SJCRH30 (cell line): ENCODE measurements at regions not wholly inside any gene's neighbourhood (a gene's known extent, or its start where the extent isn't known, plus 50 kb on each side); places are given as distances from the start of the nearest gene placed in this dataset.

ENCODE experiments used
- DNase-seq, 2 experiments: peaks; one replicate each; pipeline ENCODE4 v3.0.0-alpha.2; 2015 to 2020
- H3K27ac ChIP-seq: fragments of 250-450 bp; sonication (Bioruptor Pico); 2 replicates; pipeline ENCODE4 v1.5.1; 2020; ENCODE audit warnings: mild to moderate bottlenecking, moderate library complexity
- H3K27me3 ChIP-seq: fragments of 250-450 bp; sonication (Bioruptor Pico); 2 replicates; pipeline ENCODE4 v1.5.1; 2020; ENCODE audit warnings: mild to moderate bottlenecking, moderate library complexity
- H3K36me3 ChIP-seq: fragments of 250-450 bp; sonication (Bioruptor Pico); 2 replicates; pipeline ENCODE4 v1.5.1; 2020; ENCODE audit warnings: mild to moderate bottlenecking, moderate library complexity
- H3K4me1 ChIP-seq: fragments of 250-450 bp; sonication (Bioruptor Pico); 2 replicates; pipeline ENCODE4 v1.5.1; 2020; ENCODE audit warnings: mild to moderate bottlenecking, moderate library complexity
- H3K4me3 ChIP-seq: fragments of 250-450 bp; sonication (Bioruptor Pico); 2 replicates; pipeline ENCODE4 v1.5.1; 2020; ENCODE audit warnings: mild to moderate bottlenecking, moderate library complexity
- H3K9me3 ChIP-seq: fragments of 250-450 bp; sonication (Bioruptor Pico); replicated peaks from 2 replicates; pipeline ENCODE4 v1.5.1; 2020; ENCODE audit warnings: mild to moderate bottlenecking, moderate library complexity

- Histone ChIP-seq H3K36me3 (no peaks in the 10 kb centered on the region), H3K4me3 (no peak overlapping the region), H3K27me3 (no peaks in the 10 kb centered on the region), H3K4me1 (no peaks in the 10 kb centered on the region), H3K9me3 (no peaks in the 10 kb centered on the region), H3K27ac (no peak overlapping the region)
- DNase-seq = no peak
These were observed 750.4 kb upstream of the FAM98A start for GRCh38 chr2:34349527-34349926.

- DNase-seq = no peak
- no peak overlapping the region for H3K27ac ChIP-seq
- H3K9me3 ChIP-seq = no peaks in the 10 kb centered on the region
- no peak overlapping the region for H3K4me3 ChIP-seq
- H3K4me1 ChIP-seq = no peaks in the 10 kb centered on the region
- H3K27me3 ChIP-seq = no peaks in the 10 kb centered on the region
- no peaks in the 10 kb centered on the region for H3K36me3 ChIP-seq
These were observed 745.9 kb upstream of the FAM98A start for GRCh38 chr2:34345030-34345429.

- Histone ChIP-seq H3K27ac (no peak overlapping the region), H3K36me3 (no peaks in the 10 kb centered on the region), H3K9me3 (no peaks in the 10 kb centered on the region), H3K4me1 (no peaks in the 10 kb centered on the region), H3K4me3 (no peak overlapping the region), H3K27me3 (no peaks in the 10 kb centered on the region)
- no peak for DNase-seq
These were observed 741.2 kb upstream of the FAM98A start for GRCh38 chr2:34340307-34340706.

- Histone ChIP-seq H3K27ac (no peak overlapping the region), H3K9me3 (no peaks in the 10 kb centered on the region), H3K4me1 (no peaks in the 10 kb centered on the region), H3K27me3 (no peaks in the 10 kb centered on the region), H3K4me3 (no peak overlapping the region), H3K36me3 (no peaks in the 10 kb centered on the region; the same call in 1 of the 2 replicates)
- no peak for DNase-seq
These were observed 738.6 kb upstream of the FAM98A start for GRCh38 chr2:34337735-34338134.

- Histone ChIP-seq H3K27ac (no peak overlapping the region), H3K4me3 (no peak overlapping the region)
- no peak for DNase-seq
These were observed 733.7 kb upstream of the FAM98A start for GRCh38 chr2:34332813-34333212.

GRCh38 chr2:34320056-34320455, 721.0 kb upstream of the FAM98A start:
- Histone ChIP-seq H3K9me3 (no peaks in the 10 kb centered on the region), H3K27ac (no peak overlapping the region), H3K27me3 (no peaks in the 10 kb centered on the region), H3K36me3 (no peaks in the 10 kb centered on the region), H3K4me3 (no peak overlapping the region), H3K4me1 (no peaks in the 10 kb centered on the region)
- DNase-seq = no peak

More at GRCh38 chr2:34332813-34333212, 733.7 kb upstream of the FAM98A start:
- Histone ChIP-seq H3K9me3 (no peaks in the 10 kb centered on the region), H3K4me1 (no peaks in the 10 kb centered on the region), H3K36me3 (no peaks in the 10 kb centered on the region; the same call in 1 of the 2 replicates), H3K27me3 (no peaks in the 10 kb centered on the region)

- Histone ChIP-seq H3K4me1 (no peaks in the 10 kb centered on the region), H3K36me3 (no peaks in the 10 kb centered on the region), H3K4me3 (no peak overlapping the region), H3K27me3 (no peaks in the 10 kb centered on the region), H3K9me3 (no peaks in the 10 kb centered on the region), H3K27ac (no peak overlapping the region)
- no peak for DNase-seq
These were observed 718.7 kb upstream of the FAM98A start for GRCh38 chr2:34317797-34318196.

GRCh38 chr2:34316788-34317187, 717.7 kb upstream of the FAM98A start:
- no peak overlapping the region for H3K27ac ChIP-seq
- H3K9me3 ChIP-seq = no peaks in the 10 kb centered on the region

GRCh38 chr2:34311816-34312215, 712.7 kb upstream of the FAM98A start:
- Histone ChIP-seq H3K4me1 (no peaks in the 10 kb centered on the region), H3K4me3 (no peak overlapping the region), H3K27me3 (no peaks in the 10 kb centered on the region), H3K36me3 (no peaks in the 10 kb centered on the region), H3K27ac (no peak overlapping the region), H3K9me3 (no peaks in the 10 kb centered on the region)
- DNase-seq = no peak

More at GRCh38 chr2:34316788-34317187, 717.7 kb upstream of the FAM98A start:
- Histone ChIP-seq H3K4me1 (no peaks in the 10 kb centered on the region), H3K36me3 (no peaks in the 10 kb centered on the region), H3K27me3 (no peaks in the 10 kb centered on the region), H3K4me3 (no peak overlapping the region)
- DNase-seq = no peak

GRCh38 chr2:34308140-34308539, 709.0 kb upstream of the FAM98A start:
- DNase-seq = no peak
- no peaks in the 10 kb centered on the region for H3K36me3 ChIP-seq
- H3K27me3 ChIP-seq = no peaks in the 10 kb centered on the region
- H3K4me3 ChIP-seq = no peak overlapping the region
- H3K27ac ChIP-seq = no peak overlapping the region
- no peaks in the 10 kb centered on the region for H3K9me3 ChIP-seq
- H3K4me1 ChIP-seq = no peaks in the 10 kb centered on the region

- Histone ChIP-seq H3K36me3 (no peaks in the 10 kb centered on the region), H3K27me3 (no peaks in the 10 kb centered on the region), H3K9me3 (no peaks in the 10 kb centered on the region), H3K4me1 (no peaks in the 10 kb centered on the region), H3K27ac (no peak overlapping the region), H3K4me3 (no peak overlapping the region)
- DNase-seq = no peak
These were observed 708.5 kb upstream of the FAM98A start for GRCh38 chr2:34307636-34308035.

GRCh38 chr2:34306745-34307144, 707.6 kb upstream of the FAM98A start:
- Histone ChIP-seq H3K27me3 (no peaks in the 10 kb centered on the region), H3K4me3 (no peak overlapping the region), H3K9me3 (no peaks in the 10 kb centered on the region)

GRCh38 chr2:34305587-34305986, 706.5 kb upstream of the FAM98A start:
- H3K9me3 ChIP-seq = no peaks in the 10 kb centered on the region
- H3K4me3 ChIP-seq = no peak overlapping the region
- H3K27me3 ChIP-seq = no peaks in the 10 kb centered on the region
- no peaks in the 10 kb centered on the region for H3K36me3 ChIP-seq
- no peak for DNase-seq
- H3K27ac ChIP-seq = no peak overlapping the region
- H3K4me1 ChIP-seq = no peaks in the 10 kb centered on the region

More at GRCh38 chr2:34306745-34307144, 707.6 kb upstream of the FAM98A start:
- Histone ChIP-seq H3K4me1 (no peaks in the 10 kb centered on the region), H3K36me3 (no peaks in the 10 kb centered on the region), H3K27ac (no peak overlapping the region)
- no peak for DNase-seq

- DNase-seq = no peak
- Histone ChIP-seq H3K9me3 (no peaks in the 10 kb centered on the region), H3K27ac (no peak overlapping the region), H3K4me3 (no peak overlapping the region), H3K4me1 (no peaks in the 10 kb centered on the region), H3K27me3 (no peaks in the 10 kb centered on the region), H3K36me3 (no peaks in the 10 kb centered on the region)
These were observed 695.9 kb upstream of the FAM98A start for GRCh38 chr2:34294961-34295360.

GRCh38 chr2:34291076-34291475, 692.0 kb upstream of the FAM98A start:
- DNase-seq = no peak
- H3K27me3 ChIP-seq = no peaks in the 10 kb centered on the region
- no peak overlapping the region for H3K27ac ChIP-seq
- H3K4me3 ChIP-seq = no peak overlapping the region
- H3K4me1 ChIP-seq = no peaks in the 10 kb centered on the region
- no peaks in the 10 kb centered on the region for H3K36me3 ChIP-seq
- H3K9me3 ChIP-seq = no peaks in the 10 kb centered on the region

GRCh38 chr2:34288016-34288415, 688.9 kb upstream of the FAM98A start:
- Histone ChIP-seq H3K27me3 (no peaks in the 10 kb centered on the region), H3K4me3 (no peak overlapping the region), H3K36me3 (no peaks in the 10 kb centered on the region), H3K27ac (no peak overlapping the region), H3K9me3 (no peaks in the 10 kb centered on the region), H3K4me1 (no peaks in the 10 kb centered on the region)
- peak in 1 of 2 experiments; percentile 22 for DNase-seq
